ENCODE measurements at regions not wholly inside any gene's neighbourhood (a gene's known extent, or its start where the extent isn't known, plus 50 kb on each side); places are given as distances from the start of the nearest gene placed in this dataset.

- intact Hi-C loops (cut with micrococcal nuclease), result no loop called here
Measured at GRCh38 chr6:4303638-4304037, 168.3 kb upstream of the ECI2 start.

GRCh38 chr6:4302524-4302923 lies 167.1 kb upstream of the ECI2 start:
- intact Hi-C loops (cut with micrococcal nuclease), result no loop called here

- intact Hi-C loops (cut with micrococcal nuclease), result no loop called here
Measured at GRCh38 chr6:4301871-4302270, 166.5 kb upstream of the ECI2 start.

- intact Hi-C loops (cut with micrococcal nuclease), result no loop called here
Measured at GRCh38 chr6:4300917-4301316, 165.5 kb upstream of the ECI2 start.

DNA sequence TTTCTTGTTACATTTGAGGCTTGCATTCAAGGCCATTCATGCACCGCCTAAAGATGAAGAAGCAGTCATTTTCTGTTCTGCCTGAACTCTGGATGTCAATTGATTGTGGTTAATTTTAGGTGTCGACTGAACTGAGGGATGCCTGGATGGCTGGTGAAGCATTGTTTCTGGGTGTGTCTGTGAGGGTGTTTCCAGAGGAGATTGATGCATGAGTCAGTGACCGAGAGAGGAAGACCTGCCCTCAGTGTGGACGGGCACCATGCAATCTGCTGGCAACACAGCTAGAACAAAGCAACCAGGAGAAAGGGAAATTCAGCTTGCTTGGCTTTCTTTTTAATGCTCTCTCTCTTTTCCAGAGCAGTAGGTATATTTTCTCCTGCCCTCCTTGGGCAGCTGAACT lies 164.1 kb upstream of the ECI2 start:
- intact Hi-C loops (cut with micrococcal nuclease), result no loop called here

- intact Hi-C loops (cut with micrococcal nuclease), result no loop called here
Measured at GRCh38 chr6:4297348-4297747, 162.0 kb upstream of the ECI2 start.

DNA sequence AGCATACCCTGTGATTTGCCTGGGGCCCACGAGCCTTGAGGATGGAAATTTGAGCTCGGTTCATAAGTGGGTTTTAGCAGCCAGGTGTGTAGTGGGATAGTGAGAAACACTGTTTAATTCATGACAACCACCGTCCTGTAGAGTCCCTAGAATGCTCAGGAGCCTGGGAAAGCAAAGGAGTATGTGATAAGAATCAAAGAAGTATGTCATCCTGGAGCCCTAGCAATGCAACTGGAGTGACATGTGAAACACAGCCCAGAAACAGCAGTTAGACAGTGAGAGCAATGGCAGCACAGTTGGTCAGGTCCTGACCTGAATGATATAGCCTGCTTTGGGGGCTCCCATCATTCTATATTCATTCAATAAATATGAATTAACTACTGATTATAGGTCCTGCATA lies 161.2 kb upstream of the ECI2 start:
- intact Hi-C loops (cut with micrococcal nuclease), result no loop called here

DNA sequence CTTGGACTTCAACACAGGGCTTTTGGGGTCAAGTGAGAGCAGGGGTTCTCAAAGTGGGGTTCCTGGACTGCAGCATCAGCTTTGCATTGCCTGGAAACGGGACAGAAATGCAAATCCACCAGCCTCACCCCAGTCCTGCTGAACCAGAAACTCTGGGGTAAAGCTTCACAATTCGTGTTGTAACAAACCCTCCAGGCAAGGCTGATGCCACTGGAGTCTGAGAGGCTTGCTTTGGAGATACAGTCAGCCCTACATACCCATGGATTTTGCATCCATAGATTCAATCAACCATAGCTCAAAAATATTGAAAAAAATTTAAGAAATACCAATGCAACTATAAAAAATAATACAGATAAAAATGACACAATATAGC lies 160.4 kb upstream of the ECI2 start:
- intact Hi-C loops (cut with micrococcal nuclease), result no loop called here

- intact Hi-C loops (cut with micrococcal nuclease), result no loop called here
Measured at GRCh38 chr6:4295058-4295782, 159.8 kb upstream of the ECI2 start.

GRCh38 chr6:4294636-4295035 lies 159.3 kb upstream of the ECI2 start:
- intact Hi-C loops (cut with micrococcal nuclease), result no loop called here

DNA sequence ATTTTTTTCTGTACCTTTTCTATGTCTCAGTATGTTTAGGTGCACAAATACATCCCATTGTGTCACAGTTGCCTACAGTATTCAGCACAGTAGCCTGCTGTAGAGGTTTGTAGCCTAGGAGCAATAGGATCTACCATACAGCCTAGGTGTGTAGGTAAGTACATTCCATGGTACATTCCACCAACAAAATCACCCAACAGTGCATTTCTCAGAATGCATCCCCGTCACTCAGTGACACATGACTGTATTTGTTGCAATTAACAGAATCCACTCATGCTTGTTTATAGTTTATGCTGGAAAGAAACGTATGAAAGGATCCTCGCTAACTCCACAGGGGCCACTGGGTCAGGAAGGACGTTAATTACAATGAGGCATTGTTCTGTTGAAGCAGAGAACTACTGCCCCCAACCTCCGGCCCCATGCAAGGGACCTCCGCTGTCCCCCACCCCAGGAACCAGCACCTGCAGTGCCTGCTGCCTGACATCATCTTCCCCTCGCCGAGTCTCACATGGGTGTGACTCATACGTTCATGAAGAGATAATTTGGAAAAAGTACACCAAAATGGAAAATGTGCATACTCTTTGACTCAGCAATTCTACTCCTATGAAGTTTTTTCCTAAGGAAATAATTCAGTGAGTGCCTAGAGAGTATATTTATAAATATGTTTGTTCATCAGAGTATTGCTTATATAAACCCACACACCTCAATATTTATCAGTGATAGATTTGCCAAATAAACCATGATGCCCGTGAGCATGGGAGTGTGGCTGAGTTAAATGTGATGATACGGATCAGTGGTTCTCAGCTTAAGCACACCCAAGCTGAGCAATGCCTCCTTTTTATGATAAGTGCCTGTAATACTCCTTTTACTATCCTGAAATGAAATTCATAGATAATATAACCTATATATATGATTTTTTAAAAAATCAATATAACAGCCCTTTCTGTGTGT lies 156.4 kb upstream of the ECI2 start:
- intact Hi-C loops (cut with micrococcal nuclease), result no loop called here

DNA sequence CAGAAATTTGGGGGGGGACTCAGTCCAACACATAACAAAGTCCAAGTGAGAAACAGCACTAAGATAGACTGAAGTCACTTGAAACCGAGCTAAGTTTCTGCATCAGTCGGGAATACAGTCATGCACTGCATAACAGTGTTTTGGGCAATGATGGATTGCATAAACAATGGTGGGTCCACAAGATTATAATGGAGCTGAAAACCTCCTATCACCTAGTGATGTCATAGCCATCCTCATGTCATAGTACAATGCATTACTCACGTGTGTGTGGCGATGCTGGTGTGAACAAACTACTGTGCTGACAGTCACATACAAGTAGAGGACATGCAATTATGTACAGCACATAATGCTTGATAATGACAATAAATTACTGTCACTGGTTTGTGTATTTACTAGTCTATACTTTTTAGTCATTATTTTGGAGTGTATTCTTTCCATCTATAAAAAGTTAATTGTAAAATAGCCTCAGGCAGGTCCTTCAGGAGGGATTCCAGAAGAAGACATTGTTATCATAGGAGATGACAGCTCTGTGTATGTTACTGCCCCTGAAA lies 154.5 kb upstream of the ECI2 start:
- intact Hi-C loops (cut with micrococcal nuclease), result no loop called here

- intact Hi-C loops (cut with micrococcal nuclease), result no loop called here
Measured at GRCh38 chr6:4287811-4288244, 152.5 kb upstream of the ECI2 start.

GRCh38 chr6:4287372-4287771 lies 152.0 kb upstream of the ECI2 start:
- intact Hi-C loops (cut with micrococcal nuclease), result no loop called here

- intact Hi-C loops (cut with micrococcal nuclease), result no loop called here
Measured at GRCh38 chr6:4282926-4283325, 147.6 kb upstream of the ECI2 start.

GRCh38 chr6:4281341-4282293 lies 146.2 kb upstream of the ECI2 start:
- intact Hi-C loops (cut with micrococcal nuclease), result no loop called here

GRCh38 chr6:4280707-4281106 lies 145.3 kb upstream of the ECI2 start:
- intact Hi-C loops (cut with micrococcal nuclease), result no loop called here

DNA sequence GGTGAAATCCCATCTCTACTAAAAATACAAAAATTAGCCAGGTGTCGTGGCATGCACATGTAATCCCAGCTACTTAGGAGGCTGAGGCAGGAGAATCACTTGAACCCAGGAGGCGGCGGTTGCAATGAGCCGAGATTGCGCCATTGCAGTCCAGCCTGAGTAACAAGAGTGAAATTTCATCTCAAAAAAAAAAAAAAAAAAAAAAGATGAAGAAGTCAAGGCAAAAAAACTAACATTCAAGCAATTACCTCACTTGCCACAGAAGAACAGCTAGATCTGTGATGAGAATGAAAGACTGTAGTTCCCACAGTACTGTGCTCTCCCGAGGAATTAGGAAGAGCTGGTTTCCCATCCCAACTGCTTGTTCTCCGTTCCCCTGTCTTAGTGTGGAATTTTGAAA lies 144.7 kb upstream of the ECI2 start:
- intact Hi-C loops (cut with micrococcal nuclease), result no loop called here

GRCh38 chr6:4274382-4275082 lies 139.2 kb upstream of the ECI2 start:
- intact Hi-C loops (cut with micrococcal nuclease), result no loop called here

- intact Hi-C loops (cut with micrococcal nuclease), result no loop called here
Measured at GRCh38 chr6:4272996-4273395, 137.6 kb upstream of the ECI2 start.

Data from T-helper 1 cell treated with Interleukin-12 subunit alpha and Interleukin-12 subunit beta and Interleukin-4 antibody, amounts not matched to agents 30 ng/mL and 1 ng/mL, for 36 hours (primary cell).